H1 (cell line): ENCODE measurements at regions not wholly inside any gene's neighbourhood (a gene's known extent, or its start where the extent isn't known, plus 50 kb on each side); places are given as distances from the start of the nearest gene placed in this dataset.

Experiments used
- CTCF ChIA-PET: fragments of 300-600 bp; sonication (Branson Sonifier 250); formaldehyde crosslinking; loops from one replicate; lab custom pipeline; 2021; ENCODE audit not compliant: partially characterized antibody; lab: Charles Lee
- POLR2A ChIA-PET: fragments of 300-600 bp; sonication (Branson Sonifier 250); formaldehyde crosslinking; loops from one replicate; lab custom pipeline; 2021; ENCODE audit warnings: inconsistent platforms; ENCODE audit not compliant: partially characterized antibody; lab: Charles Lee
- DNase-seq, 2 experiments: peaks; one replicate each; pipeline versions ENCODE4 v3.0.0 to v3.0.0-alpha.2; 2010 to 2022; ENCODE audit warnings: low spot score in 2 of 2, low read depth in 1 of 2, mixed read lengths in 1 of 2
- FAIRE-seq: peaks from 2 replicates; lab custom pipeline; 2011; peaks lifted over from hg19 to GRCh38; lab: Jason Lieb, UNC
- H2AFZ ChIP-seq: 2 replicates; pipeline ENCODE4 v1.8.1; 2012; ENCODE audit warnings: low read length, inconsistent platforms
- H2AK5ac ChIP-seq: 2 replicates; pipeline ENCODE4 v1.6.1; 2013; ENCODE audit warnings: low read depth, low read length
- H2BK120ac ChIP-seq: replicated peaks from 2 replicates; pipeline ENCODE3; 2013; ENCODE audit warnings: low read depth, low read length, inconsistent platforms
- H2BK12ac ChIP-seq: 2 replicates; pipeline ENCODE4 v1.6.1; 2013; ENCODE audit warnings: low read depth, low read length
- H2BK15ac ChIP-seq: 2 replicates; pipeline ENCODE4 v1.6.1; 2013; ENCODE audit warnings: low read length
- H2BK20ac ChIP-seq: 2 replicates; pipeline ENCODE4 v1.6.1; 2013; ENCODE audit warnings: low read length
- H2BK5ac ChIP-seq: 2 replicates; pipeline ENCODE4 v1.6.1; 2013; ENCODE audit warnings: low read depth, low read length
- H3K14ac ChIP-seq: 2 replicates; pipeline ENCODE4 v1.6.1; 2013; ENCODE audit warnings: inconsistent platforms; ENCODE audit not compliant: insufficient read length
- H3K18ac ChIP-seq: 2 replicates; pipeline ENCODE4 v1.6.1; 2013; ENCODE audit warnings: low read length; ENCODE audit errors: extremely low read depth
- H3K23ac ChIP-seq: 2 replicates; pipeline ENCODE4 v1.6.1; 2013; ENCODE audit warnings: inconsistent platforms; ENCODE audit not compliant: insufficient read length
- H3K23me2 ChIP-seq: 2 replicates; pipeline ENCODE4 v1.6.1; 2013; ENCODE audit warnings: low read depth, low read length
- H3K27ac ChIP-seq: 2 replicates; pipeline ENCODE4 v1.6.1; 2011; ENCODE audit warnings: low read depth, low read length, inconsistent platforms
- H3K27me3 ChIP-seq, 4 experiments: replicated peaks in 1 of 4; 1 replicate in 1 of 4; 2 replicates in 3 of 4; pipeline versions ENCODE4 v1.6.1 to v1.8.1; 2011 to 2013; ENCODE audit warnings: low read length in 3 of 4, mild to moderate bottlenecking in 3 of 4, inconsistent platforms in 2 of 4, mixed read lengths in 2 of 4, moderate library complexity in 1 of 4; ENCODE audit not compliant: control insufficient read depth in 3 of 4, insufficient read depth in 3 of 4; ENCODE audit errors: extremely low read depth in 1 of 4
- H3K36me3 ChIP-seq, 4 experiments: 2 replicates each; pipeline versions ENCODE4 v1.6.1 to v1.8.1; 2011 to 2013; ENCODE audit warnings: mild to moderate bottlenecking in 4 of 4, low read length in 3 of 4, moderate library complexity in 2 of 4, control low read depth in 1 of 4, inconsistent platforms in 1 of 4; ENCODE audit not compliant: insufficient read depth in 4 of 4, control insufficient read depth in 2 of 4
- H3K4ac ChIP-seq: replicated peaks from 2 replicates; pipeline ENCODE3; 2013; ENCODE audit warnings: low read length, low read depth, mixed read lengths, inconsistent platforms; ENCODE audit not compliant: insufficient read length
- H3K4me1 ChIP-seq, 4 experiments: replicated peaks in 1 of 4; 1 replicate in 1 of 4; 2 replicates in 3 of 4; pipeline versions ENCODE4 v1.6.1 to v1.8.1; 2011 to 2013; ENCODE audit warnings: low read length in 3 of 4, inconsistent platforms in 2 of 4, mixed read lengths in 1 of 4; ENCODE audit not compliant: insufficient read depth in 4 of 4, control insufficient read depth in 3 of 4
- H3K4me2 ChIP-seq, 2 experiments: 2 replicates each; pipeline versions ENCODE4 v1.6.1 to v1.8.1; 2011 to 2013; ENCODE audit warnings: low read depth in 2 of 2, low read length in 2 of 2, control low read depth in 1 of 2, inconsistent platforms in 1 of 2, mild to moderate bottlenecking in 1 of 2; ENCODE audit not compliant: insufficient read depth in 1 of 2
- H3K4me3 ChIP-seq, 4 experiments: fragments of 200-600, 300-600 bp in 1 of 4; sonication (generic), shearing (Covaris generic), sonication (Bioruptor Twin) in 1 of 4; 2 replicates each; pipeline versions ENCODE4 v1.5.1 to v1.8.1; 2011 to 2016; ENCODE audit warnings: low read length in 4 of 4, low read depth in 3 of 4, control low read depth in 2 of 4, inconsistent platforms in 2 of 4, mild to moderate bottlenecking in 2 of 4, mixed read lengths in 1 of 4, moderate library complexity in 1 of 4; ENCODE audit not compliant: insufficient read depth in 2 of 4; ENCODE audit errors: extremely low read depth in 1 of 4
- H3K56ac ChIP-seq: replicated peaks from 2 replicates; pipeline ENCODE3; 2013; ENCODE audit warnings: low read depth, mild to moderate bottlenecking, mixed read lengths, low read length, inconsistent platforms; ENCODE audit not compliant: insufficient read length
- H3K79me1 ChIP-seq: 2 replicates; pipeline ENCODE4 v1.6.1; 2013; ENCODE audit warnings: low read depth, low read length, control low read depth
- H3K79me2 ChIP-seq, 2 experiments: 2 replicates each; pipeline versions ENCODE4 v1.6.1 to v1.8.1; 2012 to 2013; ENCODE audit warnings: low read length in 2 of 2, mild to moderate bottlenecking in 2 of 2, inconsistent platforms in 1 of 2; ENCODE audit not compliant: insufficient read depth in 2 of 2, control insufficient read depth in 1 of 2
- H3K9ac ChIP-seq, 4 experiments: replicated peaks in 1 of 4; 1 replicate in 1 of 4; 2 replicates in 3 of 4; pipeline versions ENCODE4 v1.6.1 to v1.8.1; 2011 to 2013; ENCODE audit warnings: low read depth in 3 of 4, low read length in 3 of 4, control low read depth in 2 of 4, mild to moderate bottlenecking in 2 of 4, moderate library complexity in 2 of 4, inconsistent platforms in 1 of 4; ENCODE audit errors: extremely low read depth in 1 of 4
- H3K9me3 ChIP-seq, 2 experiments: 2 replicates each; pipeline versions ENCODE4 v1.6.1 to v1.8.1; 2012 to 2013; ENCODE audit warnings: mild to moderate bottlenecking in 2 of 2, moderate library complexity in 2 of 2, control low read depth in 1 of 2, inconsistent platforms in 1 of 2, low read depth in 1 of 2, low read length in 1 of 2, mixed read lengths in 1 of 2; ENCODE audit not compliant: insufficient read depth in 2 of 2
- H4K20me1 ChIP-seq, 2 experiments: replicated peaks in 1 of 2; 2 replicates each; pipeline versions ENCODE3 to v1.8.1; 2011 to 2013; ENCODE audit warnings: inconsistent platforms in 2 of 2, low read length in 2 of 2, mild to moderate bottlenecking in 1 of 2; ENCODE audit not compliant: insufficient read depth in 2 of 2, control insufficient read depth in 1 of 2
- H4K5ac ChIP-seq: 2 replicates; pipeline ENCODE4 v1.6.1; 2013; ENCODE audit warnings: low read length, low read depth, mixed read lengths, inconsistent platforms; ENCODE audit not compliant: insufficient read length
- H4K8ac ChIP-seq: 2 replicates; pipeline ENCODE4 v1.8.0; 2013; ENCODE audit warnings: mild to moderate bottlenecking, moderate library complexity, low read length, inconsistent platforms; ENCODE audit not compliant: insufficient read depth; ENCODE audit errors: extremely low read depth
- H4K91ac ChIP-seq: replicated peaks from 2 replicates; pipeline ENCODE3; 2013; ENCODE audit warnings: low read length, mixed read lengths, inconsistent platforms; ENCODE audit not compliant: insufficient read length
- ATF3 ChIP-seq: IDR thresholded peaks from 2 replicates; pipeline ENCODE4 v1.6.1; 2011; ENCODE audit warnings: low read depth, mild to moderate bottlenecking, low read length; ENCODE audit not compliant: insufficient read depth
- EP300 ChIP-seq, 2 experiments: IDR thresholded peaks; 1 replicate in 1 of 2; 2 replicates in 1 of 2; pipeline ENCODE4 v1.6.1; 2011 to 2012; ENCODE audit warnings: low read depth in 2 of 2, low read length in 2 of 2, mild to moderate bottlenecking in 2 of 2, borderline replicate concordance in 1 of 2, inconsistent platforms in 1 of 2, moderate library complexity in 1 of 2
- GTF2F1 ChIP-seq: IDR thresholded peaks from 2 replicates; pipeline ENCODE4 v1.6.1; 2012; ENCODE audit warnings: low read depth, low read length, improper control_type of control experiment, borderline replicate concordance
- HDAC2 ChIP-seq, 2 experiments: fragments of 300-600 bp in 1 of 2; sonication (generic) in 1 of 2; IDR thresholded peaks; 2 replicates each; pipeline ENCODE4 v1.6.1; 2011 to 2012; ENCODE audit warnings: low read depth in 2 of 2, low read length in 2 of 2, mild to moderate bottlenecking in 2 of 2, moderate library complexity in 2 of 2, borderline replicate concordance in 1 of 2, inconsistent platforms in 1 of 2
- KDM4A ChIP-seq: IDR thresholded peaks from one replicate; pipeline ENCODE4 v1.7.1; 2012; ENCODE audit warnings: low read depth, mild to moderate bottlenecking, moderate library complexity, low read length, inconsistent platforms; ENCODE audit not compliant: severe bottlenecking
- KDM5A ChIP-seq: fragments of 200-600 bp; IDR thresholded peaks from 2 replicates; pipeline ENCODE4 v1.7.1; 2012; ENCODE audit warnings: mild to moderate bottlenecking, low read length, inconsistent platforms, mixed read lengths
- MAFK ChIP-seq: IDR thresholded peaks from 2 replicates; pipeline ENCODE4 v1.6.1; 2012; ENCODE audit warnings: low read depth, mild to moderate bottlenecking, improper control_type of control experiment, low read length
- RFX5 ChIP-seq: IDR thresholded peaks from 2 replicates; pipeline ENCODE4 v1.6.1; 2011; ENCODE audit warnings: low read depth, low read length, improper control_type of control experiment, borderline replicate concordance
- SP2 ChIP-seq: IDR thresholded peaks from 2 replicates; pipeline ENCODE4 v1.6.1; 2012; ENCODE audit warnings: mild to moderate bottlenecking, low read length, inconsistent platforms
- SP4 ChIP-seq: IDR thresholded peaks from 2 replicates; pipeline ENCODE4 v1.6.1; 2012; ENCODE audit warnings: low read length, inconsistent platforms
- WGBS, 2 experiments: shearing (Covaris generic) in 1 of 2; methylation state at CpG; one replicate each; pipeline versions ENCODE4 v1.1.6 to v1.1.7; 2013 to 2015; ENCODE audit warnings: low lambda C conversion rate in 2 of 2, mixed read lengths in 2 of 2, inconsistent platforms in 1 of 2, low coverage in 1 of 2, missing lambda C conversion rate in 1 of 2; ENCODE audit not compliant: insufficient replicate concordance in 2 of 2, insufficient coverage in 1 of 2, insufficient read length in 1 of 2; ENCODE audit errors: extremely low coverage in 1 of 2, missing lambda C conversion rate in 1 of 2; 5-methylcytosine and 5-hydroxymethylcytosine counted together

- Histone ChIP-seq H3K23me2 (no peaks in the 10 kb centered on the region), H3K18ac (no peak overlapping the region), H3K4me3 (no peak overlapping the region), H3K27ac (no peak overlapping the region), H3K9me3 (peaks cover 0 to 4% of the 10 kb centered on the region in 2 experiments; a peak in 2 of 4 replicates), H3K4me1 (no peaks in the 10 kb centered on the region), H2AK5ac (no peak overlapping the region), H2BK5ac (no peak overlapping the region), H3K27me3 (no peaks in the 10 kb centered on the region), H4K5ac (no peak overlapping the region), H2BK20ac (no peak overlapping the region), H4K8ac (no peak overlapping the region), H4K20me1 (no peaks in the 10 kb centered on the region), H3K9ac (no peak overlapping the region), H3K79me2 (no peaks in the 10 kb centered on the region), H4K91ac (no peak overlapping the region), H3K4ac (no peak overlapping the region), H2AFZ (no peak overlapping the region), H3K79me1 (no peaks in the 10 kb centered on the region), H3K23ac (no peak overlapping the region), H3K56ac (no peak overlapping the region), H3K36me3 (no peaks in the 10 kb centered on the region), H2BK12ac (no peak overlapping the region), H3K4me2 (no peak overlapping the region), H2BK15ac (no peak overlapping the region), H3K14ac (no peak overlapping the region), H2BK120ac (no peak overlapping the region)
- FAIRE-seq (no peak), DNase-seq (no peak)
- ChIA-PET POLR2A (interaction anchor here (0.8 kb wide), 1 partner anchor 83 kb away, joined by 3 read pairs; the partner anchor contains the start of gene TRIM24), CTCF (interaction anchor here (0.6 kb wide), 1 partner anchor 453 kb away, joined by 3 read pairs; no protein-coding TSS in a partner anchor)
- WGBS, 2 experiments, result 92% methylated on average over 2 of the region's 2 CpGs; no CpG with 5 or more reads in 1 of the 2 experiments
- TF ChIP-seq HDAC2 (IDR thresholded peaks at IDR 0.05; ENCODE audit: borderline replicate concordance in 1 of 2, low read depth in 2 of 2, low read length in 2 of 2), result no peak
- TF ChIP-seq SP4, result no peak
- no peak for TF ChIP-seq KDM5A
- no peak for TF ChIP-seq ATF3
- no peak for TF ChIP-seq KDM4A
- TF ChIP-seq GTF2F1, result no peak
- TF ChIP-seq RFX5, result no peak
- TF ChIP-seq MAFK, result no peak
- no peak for TF ChIP-seq SP2
- TF ChIP-seq EP300 (IDR thresholded peaks at IDR 0.05; ENCODE audit: borderline replicate concordance in 1 of 2, low read depth in 2 of 2, low read length in 2 of 2), result no peak
Observed at GRCh38 chr7:138377306-138377705, 82.8 kb upstream of the TRIM24 start.
